Right hindlimb (tissue), 1 donor: ENCODE measurements at regions not wholly inside any gene's neighbourhood (a gene's known extent, or its start where the extent isn't known, plus 50 kb on each side); places are given as distances from the start of the nearest gene placed in this dataset.
"Not testable (repeated sequence)": the region's sequence is repeated elsewhere in the genome, so short reads cannot be mapped to it uniquely, and the experiment has no call there.

Experiments
- DNase-seq: peaks from one replicate; pipeline ENCODE4 v3.0.0-alpha.2; 2018

DNA sequence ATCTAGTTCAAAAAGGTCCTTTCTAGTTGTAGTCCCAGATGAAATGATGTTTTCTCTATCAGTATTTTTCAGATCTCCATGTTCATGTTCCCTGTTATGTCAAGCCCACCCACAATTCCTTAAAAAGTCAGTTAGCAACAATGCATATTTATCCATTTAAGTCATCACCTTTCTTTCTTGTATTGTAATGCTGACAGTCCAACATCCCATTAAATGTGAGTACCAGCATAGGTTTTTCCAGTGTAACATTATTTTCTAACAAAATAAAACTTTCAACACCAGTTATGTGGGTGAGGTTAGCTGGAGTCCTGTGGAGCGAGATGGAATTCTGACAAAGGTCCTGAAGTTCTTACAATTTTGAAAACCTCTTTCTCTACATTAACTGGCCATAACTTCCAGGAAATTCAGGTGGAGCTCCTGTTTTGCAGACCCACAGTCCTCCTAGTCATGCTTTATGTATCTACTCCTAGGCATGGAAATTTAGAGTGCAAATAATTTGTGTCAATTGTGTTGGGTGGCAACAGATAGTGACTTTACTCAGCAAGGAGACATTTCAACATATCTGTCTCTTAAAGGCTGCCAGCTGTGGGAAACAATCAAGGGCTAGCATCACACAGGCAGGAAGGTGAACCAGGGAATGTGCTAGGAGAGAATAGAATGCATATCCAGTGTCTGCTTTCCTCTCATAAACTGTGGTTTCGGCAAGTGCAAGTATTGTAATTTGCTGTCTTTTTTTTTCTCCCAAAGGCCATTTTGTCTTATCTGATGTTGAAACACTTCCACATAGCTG is 162.6 kb downstream of the MTERF1 start:
- DNase-seq: no peak

DNA sequence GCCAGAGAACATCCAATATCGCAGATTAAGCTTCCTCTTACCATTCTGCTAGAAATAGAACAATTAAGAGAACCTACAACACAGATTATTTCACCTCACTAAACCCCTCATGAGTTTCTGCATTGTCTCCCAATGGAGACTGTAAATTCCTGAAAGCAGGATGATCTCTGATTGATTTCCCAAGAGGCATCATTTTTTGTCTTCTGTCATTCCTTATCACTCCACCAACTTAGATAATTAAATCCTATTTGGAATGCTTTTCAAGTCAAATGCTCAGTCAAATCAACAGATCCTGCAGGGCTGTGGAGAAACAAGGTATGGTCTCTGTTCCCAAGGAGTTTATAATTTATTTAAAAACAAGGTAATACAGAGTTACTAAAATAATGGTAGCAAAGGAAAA is 161.5 kb downstream of the MTERF1 start:
- no peak for DNase-seq

DNA sequence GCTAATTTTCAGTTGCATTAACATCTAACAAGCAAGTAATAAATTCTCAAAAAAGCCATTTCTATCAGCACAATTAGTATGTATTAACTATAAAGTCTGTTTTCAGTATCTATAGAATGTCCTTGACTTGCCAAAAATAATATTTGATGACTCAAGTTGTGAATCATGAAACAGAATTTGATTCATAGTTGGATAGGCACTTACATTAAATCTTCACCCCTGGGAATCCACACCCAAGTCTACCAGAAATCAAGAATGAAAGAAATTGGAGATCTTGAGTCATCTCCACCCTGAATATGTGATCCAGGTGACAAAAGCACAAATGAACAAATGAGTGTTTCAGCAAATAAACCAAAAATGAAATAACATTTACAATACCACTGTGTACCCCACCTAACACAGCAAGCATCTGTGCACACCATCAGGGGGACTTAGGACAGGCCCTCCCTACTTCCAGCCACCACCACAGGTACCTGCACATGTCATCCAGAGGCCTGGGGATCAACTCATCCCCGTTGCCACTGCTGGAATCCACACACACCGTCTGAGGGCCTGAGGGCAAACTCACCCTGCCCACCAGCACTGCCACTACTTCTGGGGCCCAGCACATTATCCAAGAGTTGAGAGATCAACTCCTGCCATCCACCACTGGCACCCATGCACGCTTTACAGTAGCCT is 160.1 kb downstream of the MTERF1 start:
- DNase-seq: no peak

DNA sequence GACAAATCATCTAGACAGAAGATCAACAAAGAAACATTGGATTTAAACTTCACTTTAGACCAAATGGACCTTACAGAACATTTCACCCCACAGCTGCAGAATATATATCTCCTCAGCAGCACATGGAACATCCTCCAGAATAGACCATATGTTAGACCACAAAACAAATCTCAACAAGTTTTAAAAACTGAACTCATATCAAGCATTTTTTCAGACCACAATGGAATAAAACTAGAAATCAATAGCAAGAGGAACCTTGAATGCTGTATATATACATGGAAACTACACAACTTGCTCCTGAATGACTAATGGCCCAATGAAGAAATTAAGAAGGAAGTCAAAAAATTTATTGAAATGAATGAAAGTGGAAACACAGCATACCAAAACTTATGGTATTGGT is 157.7 kb downstream of the MTERF1 start:
- no peak for DNase-seq

DNA sequence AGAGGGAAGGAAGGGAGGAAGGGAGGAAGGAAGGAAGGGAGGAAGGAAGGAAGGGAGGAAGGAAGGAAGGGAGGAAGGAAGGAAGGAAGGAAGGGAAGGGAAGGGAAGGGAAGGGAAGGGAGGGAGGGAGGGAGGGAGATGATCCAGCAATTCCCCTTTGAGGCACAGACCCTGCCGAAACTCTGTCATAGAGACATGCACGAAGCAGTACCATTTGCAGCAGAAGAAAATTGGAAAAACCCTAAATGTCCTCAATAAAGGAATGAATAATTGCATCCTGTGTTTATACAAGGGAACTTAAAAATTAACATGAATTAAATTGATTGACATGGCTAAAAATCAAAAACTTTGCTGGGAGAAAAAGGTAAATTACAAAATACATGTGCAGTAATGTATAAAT is 151.5 kb downstream of the MTERF1 start:
- DNase-seq: not testable (repeated sequence)

DNA sequence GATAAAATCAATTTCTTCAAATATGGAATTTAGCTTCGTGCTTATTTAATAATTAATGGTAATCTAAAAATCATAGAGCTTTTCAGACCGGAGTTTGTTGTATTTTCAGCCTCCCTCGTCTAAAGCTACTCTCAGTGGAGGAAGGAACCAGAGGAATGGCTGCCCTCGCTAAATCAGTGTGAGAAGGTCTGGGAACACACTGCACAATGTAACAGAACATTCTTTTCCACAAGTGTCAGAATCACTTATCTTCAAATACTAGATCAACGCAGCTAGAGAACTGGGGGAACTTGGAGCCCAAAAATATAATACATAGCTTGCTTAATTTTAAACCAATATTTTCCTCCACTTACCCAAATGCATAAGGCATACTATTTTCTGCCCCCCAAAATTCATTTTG is 148.5 kb downstream of the MTERF1 start:
- no peak for DNase-seq

DNA sequence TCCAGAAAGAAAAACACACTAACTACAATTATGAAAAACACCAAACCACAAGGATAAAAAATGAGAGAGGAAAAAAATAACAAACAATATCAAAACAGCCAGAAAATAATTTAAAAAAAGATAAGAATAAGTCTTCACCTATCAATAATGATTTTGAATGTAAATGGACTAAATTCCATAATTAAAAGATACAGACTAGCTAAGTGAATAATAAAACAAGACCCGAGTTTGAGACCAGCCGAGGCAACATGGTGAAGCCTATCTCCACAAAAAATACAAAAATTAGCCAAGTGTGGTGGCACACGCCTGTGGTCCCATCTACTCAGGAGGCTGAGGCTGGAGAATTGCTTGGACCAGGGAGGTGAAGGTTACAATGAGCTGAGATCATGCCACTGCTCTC is 131.1 kb downstream of the MTERF1 start:
- no peak for DNase-seq

DNA sequence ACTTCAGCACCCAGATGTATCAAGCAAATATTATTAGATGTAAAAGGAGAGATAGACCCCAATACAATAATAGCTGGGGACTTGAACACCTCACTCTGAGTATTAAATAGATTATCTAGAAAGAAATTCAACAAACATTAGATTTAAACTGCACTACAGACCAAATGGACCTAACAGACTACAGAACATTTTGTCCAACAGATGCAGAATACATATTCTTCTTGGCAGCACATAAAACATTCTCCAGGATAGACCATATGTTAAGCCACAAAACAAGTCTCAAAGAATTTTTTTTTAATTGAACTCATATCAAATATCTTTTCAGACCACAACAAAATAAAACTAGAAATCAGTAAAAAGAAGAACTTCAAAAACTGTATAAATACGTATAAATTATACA is 130.4 kb downstream of the MTERF1 start:
- no peak for DNase-seq

DNA sequence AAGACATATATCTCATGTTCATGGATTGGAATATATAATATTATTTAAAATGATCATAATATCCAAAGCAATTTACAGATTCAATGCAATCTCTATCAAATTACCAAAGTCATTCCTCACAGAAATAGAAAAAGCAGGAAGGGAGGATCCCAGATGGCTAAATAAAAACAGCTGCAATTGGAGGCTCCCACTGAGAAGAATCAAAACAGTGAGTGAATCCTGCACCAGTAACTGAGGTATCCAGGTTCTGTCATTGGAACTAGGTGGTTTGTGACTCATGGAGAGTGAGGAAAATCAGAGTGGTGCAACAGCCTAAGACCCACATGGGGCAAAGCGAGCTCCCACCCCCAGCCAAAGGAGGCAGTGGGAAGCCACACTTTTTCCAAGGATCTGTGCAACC is 128.4 kb downstream of the MTERF1 start:
- no peak for DNase-seq

DNA sequence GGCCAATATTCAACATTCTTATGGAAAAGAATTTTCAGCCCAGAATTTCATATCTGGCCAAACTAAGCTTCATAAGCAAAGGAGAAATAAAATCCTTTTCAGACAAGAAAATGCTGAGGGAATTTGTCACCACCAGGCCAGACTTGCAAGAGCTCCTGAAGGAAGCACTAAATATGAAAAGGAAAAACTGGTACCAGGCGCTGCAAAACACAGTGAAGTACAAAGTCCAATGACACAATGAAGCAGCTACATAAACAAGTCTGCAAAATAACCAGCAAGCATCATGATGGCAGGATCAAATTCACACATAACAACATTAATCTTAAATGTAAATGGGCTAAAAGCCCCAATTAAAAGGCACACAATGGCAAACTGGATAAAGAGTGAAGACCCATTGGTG is 126.2 kb downstream of the MTERF1 start:
- DNase-seq: not testable (repeated sequence)

DNA sequence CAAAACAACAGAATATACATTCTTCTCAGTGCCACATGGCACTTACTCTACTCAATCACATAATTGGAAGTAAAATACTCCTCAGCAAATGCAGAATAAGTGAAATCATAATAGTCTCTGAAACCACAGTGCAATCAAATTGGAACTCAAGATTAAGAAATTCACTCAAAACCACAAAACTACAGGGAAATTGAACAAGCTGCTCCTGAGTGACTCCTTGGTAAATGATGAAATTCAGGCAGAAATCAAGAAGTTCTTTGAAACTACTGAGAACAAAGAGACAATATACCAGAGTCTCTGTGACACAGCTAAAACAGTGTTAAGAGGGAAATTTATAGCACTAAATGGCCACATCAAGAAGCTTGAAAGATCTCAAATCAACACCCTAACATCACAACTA is 125.4 kb downstream of the MTERF1 start:
- DNase-seq: not testable (repeated sequence)

DNA sequence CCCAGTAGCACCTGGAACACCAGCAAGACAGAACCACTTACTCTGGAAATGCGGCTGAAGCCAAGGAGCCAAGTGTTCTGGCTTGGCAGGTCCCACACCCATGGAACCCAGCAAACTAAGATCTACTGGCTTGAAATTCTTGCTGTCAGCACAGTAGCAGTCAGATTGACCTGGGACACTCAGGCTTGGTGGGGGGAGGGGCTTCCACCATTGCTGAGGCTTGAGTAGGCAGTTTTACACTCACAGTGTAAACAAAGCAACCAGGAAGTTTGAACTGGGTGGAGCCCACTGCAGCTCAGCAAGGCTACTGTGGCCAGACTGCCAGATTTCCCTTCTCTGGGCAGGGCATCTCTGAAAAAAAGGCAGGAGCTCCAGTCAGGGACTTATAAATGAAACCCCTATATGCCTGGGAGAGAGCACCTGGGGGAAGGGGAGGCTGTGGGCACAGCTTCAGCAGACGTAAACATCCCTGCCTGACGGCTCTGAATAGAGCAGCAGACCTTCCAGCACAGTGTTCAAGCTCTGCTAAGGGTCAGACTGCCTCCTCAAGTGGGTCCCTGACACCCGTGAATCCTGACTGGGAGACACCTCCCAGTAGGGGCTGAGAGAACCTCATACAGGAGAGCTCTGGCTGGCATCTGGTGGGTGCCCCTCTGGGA is 121.2 kb downstream of the MTERF1 start:
- DNase-seq: no peak

DNA sequence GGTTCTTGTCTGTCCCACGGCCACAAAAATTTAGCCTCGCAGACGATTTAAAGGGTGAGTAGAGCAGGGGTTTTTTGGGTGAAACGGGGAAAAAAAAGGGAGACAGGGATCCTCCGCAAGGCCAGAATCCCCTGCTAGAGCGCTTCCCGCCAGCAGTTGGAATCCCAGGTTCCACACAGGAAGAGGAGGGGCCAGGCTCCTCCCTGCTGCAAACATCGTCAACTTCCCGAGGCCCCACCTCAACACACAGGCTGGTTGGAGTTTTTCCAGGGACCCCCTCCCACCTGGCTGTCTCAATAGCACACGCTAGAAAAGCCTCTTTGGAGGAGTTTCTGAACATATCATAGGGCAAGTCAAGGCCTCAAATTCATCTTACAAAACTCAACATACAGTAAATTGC is 112.7 kb downstream of the MTERF1 start:
- DNase-seq: no peak

DNA sequence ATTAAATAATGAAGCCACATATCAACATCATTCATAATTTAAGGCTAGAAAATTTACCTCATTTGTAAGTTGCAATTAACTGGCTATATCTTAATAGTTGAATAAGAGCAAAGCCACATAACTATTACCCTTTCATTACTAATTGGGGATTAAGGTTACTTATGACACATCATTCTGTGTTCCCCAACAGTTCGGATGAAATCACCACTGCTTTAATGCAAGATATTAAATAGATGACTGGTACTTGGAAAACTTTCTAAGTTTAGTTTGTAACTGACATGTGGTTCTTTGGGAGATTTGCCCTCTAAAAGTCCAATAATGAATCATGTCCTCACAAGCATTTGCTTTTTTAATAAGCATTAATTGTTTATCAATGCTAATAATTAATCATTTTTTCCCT is 109.1 kb downstream of the MTERF1 start:
- DNase-seq: no peak

DNA sequence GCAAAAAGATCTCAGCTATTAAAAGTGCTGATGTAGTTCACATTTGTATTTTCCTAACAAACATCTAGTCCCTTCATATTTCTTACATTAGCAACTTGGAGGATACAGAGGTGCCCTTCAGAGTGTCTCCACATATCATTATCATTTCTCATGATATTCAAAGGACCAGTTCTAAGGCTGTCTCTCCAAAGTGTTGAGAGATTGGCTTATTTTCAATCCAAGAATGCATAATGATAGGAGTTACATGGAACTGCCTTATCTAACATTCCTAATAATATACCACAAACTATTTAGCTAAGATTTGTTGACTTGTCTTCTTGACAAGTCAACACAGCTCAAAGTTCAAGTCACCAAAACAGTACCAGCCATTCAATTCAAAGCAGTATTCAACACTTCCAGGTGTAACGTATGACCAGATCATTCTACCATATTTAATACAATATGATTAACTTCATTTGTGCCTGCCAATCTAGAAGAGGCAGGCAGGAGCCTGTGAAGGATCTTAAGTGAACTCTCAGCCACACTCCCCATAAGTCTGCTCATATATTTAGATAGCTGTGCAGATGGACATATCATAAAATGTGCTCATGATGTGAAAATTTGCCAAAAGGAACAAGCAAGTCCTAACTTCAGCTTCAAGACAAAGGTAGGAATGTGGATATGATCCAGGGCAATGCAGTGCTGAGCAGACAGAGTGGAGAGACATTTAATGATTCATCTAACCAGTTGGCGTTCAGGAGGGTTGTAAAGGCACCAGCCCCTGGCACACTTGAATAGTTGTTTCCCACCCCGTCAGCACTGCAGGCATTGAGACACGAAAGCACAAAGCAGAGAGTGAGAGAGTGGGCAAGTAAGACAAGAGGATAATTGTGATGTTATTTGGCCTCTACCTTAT is 108.3 kb downstream of the MTERF1 start:
- DNase-seq: no peak

DNA sequence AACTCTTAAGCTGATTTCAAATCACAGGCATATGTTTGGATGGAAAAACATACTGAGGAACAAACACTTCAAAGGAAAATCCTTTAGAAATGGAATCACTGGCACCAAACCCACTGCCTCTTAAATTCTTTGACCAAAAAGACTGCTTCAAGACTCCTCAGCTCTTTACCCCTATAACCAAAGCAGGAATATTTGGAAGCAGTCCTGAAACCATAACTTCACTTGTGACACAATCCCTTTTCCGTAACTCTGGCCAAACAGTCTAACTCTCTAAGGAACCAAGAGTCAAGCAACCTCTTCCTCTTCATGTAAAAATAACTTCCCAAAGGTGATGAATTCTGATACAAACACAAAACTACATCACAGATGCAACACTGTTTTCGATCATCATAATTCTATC is 104.3 kb downstream of the MTERF1 start:
- DNase-seq: no peak

DNA sequence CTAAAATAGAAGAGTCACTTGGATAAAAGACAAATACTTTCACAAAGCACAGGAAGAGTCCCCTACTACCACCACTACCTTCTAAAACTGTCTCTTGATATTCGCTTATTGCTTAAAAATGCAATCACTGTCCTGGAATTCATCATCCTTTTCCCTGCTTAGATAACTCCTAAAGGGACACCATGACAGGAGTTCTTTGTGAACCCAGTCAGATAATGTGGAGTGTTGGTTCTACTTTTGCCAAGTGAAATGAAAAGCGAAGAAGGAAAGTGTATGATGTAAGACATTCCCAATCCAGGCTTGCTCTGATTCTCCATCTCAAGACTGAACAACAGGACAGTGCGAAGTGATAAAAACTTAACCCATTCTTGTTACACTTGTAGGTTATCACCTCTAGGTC is 103.0 kb downstream of the MTERF1 start:
- no peak for DNase-seq

DNA sequence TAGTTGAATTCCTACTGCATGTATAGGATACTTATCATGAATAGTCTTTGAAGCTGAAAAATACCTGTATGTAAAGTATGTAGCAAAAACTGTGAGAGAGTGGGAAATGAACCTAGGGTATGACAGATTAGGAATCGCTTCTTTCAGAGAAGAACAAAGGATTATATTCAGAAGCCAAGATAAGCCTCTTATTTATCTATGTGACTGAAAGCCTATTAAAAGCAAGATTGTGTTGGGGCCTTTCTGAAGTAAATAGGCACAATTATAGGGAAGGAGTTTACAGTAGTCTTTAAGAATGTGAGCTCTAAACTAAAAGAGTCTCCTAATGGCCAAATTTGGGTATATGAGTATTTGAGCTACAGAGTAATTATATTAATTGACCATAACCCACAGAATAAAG is 102.1 kb downstream of the MTERF1 start:
- DNase-seq: no peak

DNA sequence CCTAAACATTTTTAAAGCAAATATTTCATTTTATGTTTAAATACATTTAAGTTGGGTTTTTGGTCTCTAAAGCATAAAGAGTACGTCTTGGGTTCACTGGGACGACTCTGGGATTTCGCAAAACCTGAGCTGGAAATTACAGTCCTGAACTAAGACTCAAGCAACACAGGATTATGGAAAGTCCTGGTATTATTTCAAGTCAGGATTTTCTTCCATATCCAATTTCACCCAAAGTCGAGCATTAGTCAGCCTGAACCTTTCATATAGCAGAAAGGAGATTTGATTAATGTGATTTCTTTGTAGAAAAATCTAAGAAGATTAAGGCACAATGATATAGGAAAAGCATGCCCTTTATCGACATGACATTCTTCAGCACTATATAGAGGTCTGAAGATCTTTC is 100.0 kb downstream of the MTERF1 start:
- no peak for DNase-seq

DNA sequence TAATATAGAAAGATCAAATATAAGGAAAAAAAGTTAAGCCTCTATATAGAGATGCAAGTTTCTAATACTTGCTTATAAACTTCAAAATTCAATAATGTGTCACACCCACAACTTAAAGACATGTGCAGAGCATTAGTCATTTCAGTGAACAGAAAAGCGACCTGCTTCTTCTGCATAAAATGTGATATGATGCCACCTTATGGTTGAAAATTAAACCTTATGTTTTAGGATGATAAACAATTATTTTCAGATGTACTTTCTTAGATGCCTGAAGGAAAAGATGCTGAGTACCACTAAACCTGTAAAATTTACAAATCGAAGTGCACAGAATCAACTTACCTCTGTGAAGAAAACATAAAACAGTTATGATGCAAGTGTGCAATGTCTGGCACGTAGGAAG is 96.0 kb downstream of the MTERF1 start:
- no peak for DNase-seq

DNA sequence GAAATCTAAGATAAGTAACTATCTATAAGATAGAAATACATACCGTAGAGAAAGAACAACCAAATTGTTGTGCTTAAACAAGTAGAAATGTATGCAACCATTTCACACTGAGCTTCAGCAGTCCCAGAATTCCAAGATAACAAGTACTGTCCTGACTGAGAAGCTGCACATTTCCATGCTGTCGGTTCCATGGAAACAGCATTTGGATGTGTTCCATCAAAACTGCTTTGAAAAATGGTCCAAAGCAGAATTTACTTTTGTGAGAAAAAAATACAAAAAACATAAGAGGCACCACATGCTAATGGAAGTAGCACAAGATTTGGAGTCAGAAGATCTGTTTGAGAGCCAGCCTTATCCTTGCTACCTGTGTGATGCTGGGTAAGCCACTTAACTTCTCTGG is 92.6 kb downstream of the MTERF1 start:
- DNase-seq: no peak

DNA sequence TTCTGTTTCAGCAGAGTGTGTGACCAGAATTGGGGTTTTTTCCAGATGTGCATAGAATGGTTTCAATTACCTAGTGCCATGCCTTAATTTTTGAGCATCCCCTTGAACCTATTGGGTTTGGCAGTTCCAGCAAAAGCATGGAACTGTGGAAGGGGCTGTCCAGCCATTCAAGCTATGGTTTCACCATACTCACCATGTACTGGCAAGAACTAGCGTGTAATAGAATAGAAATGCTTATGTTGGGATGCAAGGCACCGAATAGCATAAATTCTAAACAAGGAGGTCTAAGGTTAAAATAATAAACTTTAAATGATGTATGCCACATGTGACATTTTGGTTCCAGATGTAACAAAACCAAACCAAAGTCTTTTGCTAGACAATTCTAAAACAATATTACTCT is 91.4 kb downstream of the MTERF1 start:
- DNase-seq: no peak

DNA sequence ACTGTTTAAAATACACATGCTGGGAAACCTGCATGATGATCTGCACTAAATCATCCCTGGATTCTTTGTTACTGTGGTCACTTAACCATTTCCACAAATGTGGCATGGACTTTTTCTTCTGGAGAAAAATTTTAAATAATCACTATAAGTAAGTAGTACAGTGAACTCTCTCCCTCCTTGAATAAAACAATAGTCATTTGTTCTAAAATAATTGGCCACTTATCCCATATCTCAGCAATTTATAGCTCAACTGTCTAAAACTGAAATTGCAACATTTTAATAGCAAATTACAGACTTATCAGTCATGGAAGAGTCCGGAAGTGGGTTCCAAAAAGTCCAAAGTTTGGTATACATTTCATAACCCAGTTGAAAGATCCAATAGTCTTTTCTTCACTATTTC is 90.9 kb downstream of the MTERF1 start:
- no peak for DNase-seq
